GM18502 (cell line): ENCODE measurements at regions not wholly inside any gene's neighbourhood (a gene's known extent, or its start where the extent isn't known, plus 50 kb on each side); places are given as distances from the start of the nearest gene placed in this dataset.
"Not testable (repeated sequence)": the region's sequence is repeated elsewhere in the genome, so short reads cannot be mapped to it uniquely, and the experiment has no call there.

ENCODE experiments used
- ATAC-seq: cut with Tn5 transposase; IDR thresholded peaks from one replicate; pipeline ENCODE4 v1.9.1; 2021; ENCODE audit warnings: mild to moderate bottlenecking; ENCODE audit not compliant: unreplicated experiment, poor library complexity

DNA sequence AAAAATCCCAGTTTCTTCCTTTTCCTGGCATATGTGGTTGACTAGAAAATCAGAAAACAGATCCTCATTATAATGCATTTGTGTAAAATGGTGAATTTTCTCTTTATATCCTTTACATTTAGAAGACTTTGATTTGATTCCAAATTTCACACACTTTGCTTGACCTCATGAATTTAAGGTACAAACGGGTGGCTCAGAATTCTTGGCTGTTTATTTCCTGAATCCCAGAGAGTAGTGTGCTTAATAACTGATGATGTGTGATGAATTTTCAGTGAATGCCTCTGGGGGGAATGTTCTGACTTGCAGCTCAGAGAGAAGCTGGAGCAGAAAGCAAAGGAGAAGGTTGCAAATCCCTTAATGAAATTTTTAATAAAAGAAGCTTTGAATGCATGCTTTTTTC lies 126.8 kb downstream of the SPATA31D1 start:
- no peak for ATAC-seq

DNA sequence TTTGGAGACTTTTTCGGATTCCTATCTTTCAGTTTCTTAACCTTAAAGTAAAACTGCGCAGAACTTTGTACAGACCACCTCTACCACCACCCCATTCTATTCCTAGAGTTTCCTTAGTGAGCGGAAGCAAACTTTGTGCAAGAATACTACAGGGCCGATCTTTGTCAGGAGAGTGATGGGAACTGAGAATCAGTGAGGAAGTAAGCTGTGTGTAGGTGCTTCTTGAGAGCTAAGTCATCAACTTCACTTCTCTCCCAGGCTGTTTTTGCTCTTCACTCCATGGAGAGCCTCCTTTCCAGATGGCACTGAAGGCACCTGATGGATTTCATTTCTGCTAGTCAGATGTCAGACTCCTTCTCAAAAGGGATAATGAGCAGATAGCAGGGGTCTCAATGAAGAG lies 127.3 kb downstream of the SPATA31D1 start:
- ATAC-seq: no peak

DNA sequence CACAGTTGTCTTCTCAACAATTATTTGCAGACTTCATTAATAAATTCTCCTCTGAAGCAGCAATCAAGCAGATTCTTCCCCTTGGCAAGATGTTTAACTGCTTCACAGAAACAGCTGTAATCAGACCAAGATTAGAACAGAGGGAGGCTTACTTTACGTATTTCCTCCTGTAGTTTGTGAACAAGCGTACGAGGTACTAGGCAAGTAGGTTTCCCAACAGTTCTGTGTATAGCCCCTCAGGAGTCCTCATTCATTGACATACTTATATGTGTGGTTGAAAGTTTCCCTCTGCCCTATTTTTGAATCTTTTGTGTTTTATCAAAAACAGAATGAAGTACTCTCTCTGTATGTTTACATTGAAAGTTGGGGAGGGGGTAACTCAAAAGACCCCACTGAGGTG lies 128.0 kb downstream of the SPATA31D1 start:
- no peak for ATAC-seq

DNA sequence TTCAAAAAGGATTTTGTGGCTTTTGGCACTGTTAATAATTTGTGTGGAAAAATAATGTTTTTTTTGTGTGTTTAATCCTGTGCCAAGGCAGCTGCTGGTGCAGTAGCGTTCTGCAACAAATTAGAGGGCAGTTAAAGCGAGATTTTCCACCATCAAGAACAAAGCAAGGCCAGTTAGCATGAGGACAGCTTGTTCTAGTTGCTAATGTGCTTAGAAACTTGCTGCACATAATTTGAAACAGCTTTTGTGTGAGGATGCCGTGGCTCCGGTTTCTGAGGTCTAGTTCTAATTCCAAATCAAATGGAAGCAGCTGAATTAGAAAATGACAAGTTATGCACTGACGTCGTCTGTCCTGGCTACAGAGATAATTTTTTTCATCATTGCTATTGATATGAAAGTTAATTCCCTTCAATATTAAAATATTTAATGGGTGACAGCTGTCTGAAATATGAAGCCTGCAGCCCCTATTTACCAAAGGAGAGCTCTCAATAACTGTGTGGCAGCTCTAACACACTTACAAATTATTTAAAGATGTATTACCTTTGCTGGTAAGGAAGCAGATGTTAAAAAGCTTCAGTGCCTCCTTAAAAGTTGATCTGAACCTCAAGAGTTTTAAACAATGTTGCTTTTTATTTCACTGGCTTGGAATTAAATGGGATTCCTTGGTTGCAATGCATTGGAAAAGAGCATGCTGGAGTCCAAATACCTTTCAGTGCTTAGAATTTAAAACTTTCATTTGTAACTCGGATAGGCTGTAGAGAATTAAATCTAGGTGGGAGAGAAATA lies 128.6 kb downstream of the SPATA31D1 start:
- no peak for ATAC-seq

DNA sequence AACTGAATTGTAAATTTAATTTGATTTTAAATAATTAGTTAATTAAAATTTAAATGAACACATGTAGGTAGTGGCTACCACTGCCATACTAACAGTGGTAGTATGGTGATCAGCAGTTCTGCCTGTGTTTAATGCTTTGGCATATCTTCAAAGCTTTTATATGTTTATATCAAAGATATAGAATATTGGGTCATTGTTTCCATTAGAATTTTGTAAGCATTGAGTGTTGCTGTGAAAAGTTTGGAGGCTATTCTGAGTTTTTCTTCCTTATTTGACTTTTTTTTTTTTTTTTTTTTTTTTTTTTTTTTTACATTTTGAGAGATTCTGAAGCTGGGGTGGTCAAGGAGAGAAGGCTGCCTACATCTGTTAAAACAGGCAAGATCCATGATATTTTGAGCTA lies 134.2 kb downstream of the SPATA31D1 start:
- no peak for ATAC-seq

DNA sequence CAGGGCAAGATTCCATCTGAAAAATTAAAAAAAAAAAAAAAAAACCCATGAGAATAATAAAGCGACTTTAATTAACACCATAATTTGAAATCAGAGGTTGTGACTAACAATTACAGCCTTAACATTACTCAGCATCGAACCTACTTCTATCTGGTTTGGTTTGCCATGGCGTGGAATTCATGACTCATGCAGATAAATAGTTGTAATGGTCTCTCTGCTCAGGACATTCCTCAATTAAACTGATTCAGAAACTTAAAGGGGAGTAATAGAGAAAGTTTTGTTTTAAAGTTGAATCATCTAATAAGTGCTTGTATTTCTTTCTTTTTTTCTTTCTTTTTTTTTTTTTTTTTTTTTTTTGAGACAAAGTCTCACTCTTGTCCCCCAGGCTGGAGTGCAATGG lies 135.5 kb downstream of the SPATA31D1 start:
- ATAC-seq: no peak

DNA sequence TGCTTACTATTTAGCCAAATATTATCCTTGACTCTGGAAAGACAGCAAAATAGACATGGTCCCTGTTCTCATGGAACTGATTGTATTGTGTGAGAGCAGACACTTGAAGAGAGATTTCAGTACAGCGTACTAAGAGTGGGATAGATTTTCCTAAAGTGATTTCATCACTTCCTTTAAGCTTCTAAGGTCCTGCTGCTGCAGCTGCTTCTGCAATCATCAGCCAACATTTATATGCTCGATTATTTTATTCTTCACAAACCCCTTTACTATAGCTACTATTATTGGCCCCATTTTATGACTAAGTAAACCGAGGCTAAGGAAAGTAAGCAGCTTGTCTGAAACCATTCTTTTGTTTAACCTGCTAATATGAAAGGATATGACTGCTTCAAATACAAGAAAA lies 137.7 kb downstream of the SPATA31D1 start:
- ATAC-seq: no peak

DNA sequence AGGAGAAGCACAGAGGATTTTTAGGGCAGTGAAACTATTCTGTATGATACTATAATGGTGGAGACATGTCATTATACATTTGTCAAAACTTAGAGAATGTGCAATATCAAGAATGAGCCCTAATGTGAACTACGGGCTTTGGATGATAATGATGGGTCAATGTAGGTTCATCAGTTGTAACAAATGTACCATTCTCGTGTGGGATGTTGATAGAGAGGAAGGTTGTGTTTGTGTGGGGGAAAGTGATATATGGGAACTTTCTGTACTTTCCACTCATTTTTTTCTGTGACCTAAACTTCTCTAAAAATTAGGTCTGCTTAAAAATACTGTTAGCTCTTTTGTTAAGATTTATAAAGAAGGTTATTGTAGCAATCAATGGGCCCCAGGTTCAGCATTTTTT lies 138.9 kb downstream of the SPATA31D1 start:
- ATAC-seq: no peak

DNA sequence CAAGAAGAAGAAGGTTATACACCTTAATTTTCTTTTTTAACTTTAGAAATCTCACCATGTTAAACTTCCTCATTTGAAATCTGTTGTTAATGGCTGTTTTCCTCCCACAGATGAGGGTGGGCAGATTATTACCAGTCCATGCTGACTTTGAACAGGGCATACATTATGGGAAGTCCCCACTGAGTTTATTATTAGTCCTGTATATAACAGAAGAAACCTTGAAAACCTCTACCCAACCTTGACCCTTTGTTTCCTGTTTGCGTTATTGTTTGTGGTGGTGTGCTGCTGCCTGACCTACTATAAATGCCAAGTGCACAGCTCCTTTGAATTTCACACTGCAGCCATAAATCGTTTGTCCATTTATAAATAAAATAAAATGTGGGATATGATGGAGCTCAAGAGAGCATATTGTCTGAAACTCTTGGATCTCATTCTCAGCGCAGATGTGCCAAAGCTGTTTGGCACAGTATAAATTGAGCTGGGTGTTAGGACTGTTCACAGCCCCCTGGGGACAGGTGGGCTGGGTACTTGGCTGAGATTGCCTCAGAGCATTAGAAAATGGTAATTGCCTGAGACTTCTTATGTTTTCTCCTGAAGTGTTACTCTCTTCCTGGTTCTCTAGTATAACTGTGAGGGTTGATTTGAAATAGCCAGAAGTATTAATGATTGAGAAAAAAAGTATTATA lies 139.6 kb downstream of the SPATA31D1 start:
- no peak for ATAC-seq

DNA sequence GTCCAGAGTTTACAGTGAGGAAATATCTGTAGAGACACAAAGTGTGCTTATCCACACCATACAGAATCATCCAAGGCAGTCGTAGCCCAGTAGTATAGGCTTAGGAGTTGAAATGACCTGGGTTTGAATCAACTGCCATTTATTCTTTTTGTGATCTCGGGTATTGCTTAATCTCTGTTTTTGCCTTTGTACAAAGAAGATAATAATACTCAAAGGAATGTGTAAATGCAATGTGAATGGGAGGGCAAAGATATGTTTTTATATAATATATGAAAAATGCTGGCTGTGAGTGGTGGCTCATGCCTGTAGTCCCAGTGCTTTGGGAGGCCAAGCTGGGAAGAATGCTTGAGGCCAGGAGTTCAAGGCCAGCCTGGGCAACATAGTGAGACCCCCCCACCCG lies 141.1 kb downstream of the SPATA31D1 start:
- ATAC-seq: no peak

DNA sequence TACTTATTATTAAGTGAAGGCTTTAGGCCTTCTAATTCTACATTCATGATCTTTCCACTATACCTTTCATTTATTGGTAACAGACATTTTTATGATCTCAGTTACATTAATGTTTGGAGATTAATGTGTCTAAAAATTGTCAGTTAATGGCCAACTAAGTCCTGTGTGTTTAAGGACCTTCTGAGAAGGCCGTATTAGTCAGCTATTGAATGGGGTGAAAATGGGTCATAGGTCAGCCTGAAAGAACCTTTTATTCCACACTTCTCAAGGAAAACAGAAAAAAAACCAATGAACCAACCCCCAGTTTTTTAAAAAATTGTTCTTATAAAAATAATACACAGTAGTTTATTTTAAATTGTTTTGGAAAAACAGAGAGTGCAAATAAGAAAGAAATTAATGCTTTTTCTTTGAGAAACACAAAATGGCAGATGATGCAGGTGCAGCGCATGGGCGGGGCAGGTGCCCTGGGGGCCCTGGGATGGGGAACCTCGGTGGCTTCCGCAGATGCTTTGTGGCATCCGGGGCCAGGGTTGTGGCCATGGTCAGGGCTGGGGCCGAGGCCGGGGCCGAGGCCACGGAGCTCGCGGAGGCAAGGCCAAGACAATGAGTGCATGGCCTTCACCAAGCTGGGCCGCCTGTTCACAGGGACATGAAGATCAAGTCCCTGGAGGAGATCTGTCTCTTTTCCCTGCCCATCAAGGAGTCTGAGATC lies 141.9 kb downstream of the SPATA31D1 start:
- ATAC-seq: no peak

DNA sequence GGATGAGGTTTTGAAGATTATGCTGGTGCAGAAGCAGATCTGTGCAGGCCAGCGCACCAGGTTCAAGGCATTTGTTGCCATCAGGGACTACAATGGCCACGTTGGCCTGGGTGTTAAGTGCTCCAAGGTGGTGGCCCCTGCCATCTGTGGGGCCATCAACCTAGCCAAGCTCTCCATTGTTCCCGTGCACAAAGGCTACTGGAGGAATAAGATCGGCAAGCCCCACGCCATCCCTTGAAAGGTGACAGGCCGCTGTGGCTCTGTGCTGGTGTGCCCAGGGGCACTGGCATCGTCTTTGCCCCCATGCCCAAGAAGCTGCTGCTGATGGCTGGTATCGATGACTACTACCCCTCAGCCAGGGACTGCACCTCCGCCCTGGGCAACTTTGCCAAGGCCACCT lies 142.5 kb downstream of the SPATA31D1 start:
- no peak for ATAC-seq

DNA sequence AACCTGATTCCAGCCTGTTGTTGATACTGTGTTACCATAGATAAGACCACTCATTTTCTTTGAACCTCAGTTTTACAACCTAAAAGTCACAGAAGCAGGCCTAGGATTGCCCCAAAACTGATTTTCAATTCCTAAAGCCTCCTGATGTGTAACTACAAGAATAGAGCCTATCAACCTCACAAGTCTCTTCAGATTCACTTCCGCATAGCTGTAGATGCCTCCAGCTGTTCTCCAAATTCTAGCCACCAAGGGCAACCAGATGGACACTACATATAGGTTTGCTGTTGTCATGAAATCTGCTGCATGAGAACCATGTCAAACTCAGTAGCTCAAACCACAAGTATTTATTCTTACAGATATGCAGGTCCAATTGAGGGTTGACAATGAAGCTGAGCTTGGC lies 143.5 kb downstream of the SPATA31D1 start:
- no peak for ATAC-seq

DNA sequence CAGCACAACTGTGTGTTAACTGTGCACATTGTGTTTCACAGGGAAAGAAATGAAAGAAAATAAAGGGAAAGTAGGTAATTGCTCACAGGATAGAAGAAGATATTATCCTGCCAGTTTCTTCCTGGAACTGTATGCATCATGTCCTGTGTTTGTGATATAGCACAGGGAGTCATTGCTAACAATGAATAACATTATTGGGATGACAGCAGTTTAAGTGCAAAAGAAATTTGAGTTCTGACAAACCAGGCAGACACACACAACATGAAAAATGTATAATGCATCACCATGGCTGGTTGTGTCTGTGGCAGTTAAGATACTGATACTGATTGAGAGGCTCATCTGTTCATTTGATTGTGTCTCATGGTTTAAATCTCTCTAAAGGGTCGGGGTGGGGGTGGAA lies 145.4 kb downstream of the SPATA31D1 start:
- no peak for ATAC-seq

DNA sequence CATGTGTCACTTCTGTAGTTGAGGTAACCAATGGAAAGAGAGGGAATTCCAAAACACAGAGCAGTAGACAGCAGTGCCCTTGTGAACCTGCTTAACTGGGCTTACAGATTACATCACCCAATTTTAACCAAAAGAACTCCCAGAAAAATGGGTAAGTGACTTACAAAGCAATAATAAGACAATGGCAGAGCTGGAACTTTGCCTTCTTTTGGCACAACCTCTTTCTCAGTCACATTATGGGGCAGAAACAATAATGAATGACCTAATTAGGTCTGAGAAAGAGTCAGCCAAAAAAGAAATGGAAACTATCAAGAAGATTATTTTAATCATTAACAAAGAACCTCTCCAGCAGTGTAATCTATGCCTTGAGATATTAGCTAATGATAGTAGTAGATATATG lies 146.5 kb downstream of the SPATA31D1 start:
- no peak for ATAC-seq

DNA sequence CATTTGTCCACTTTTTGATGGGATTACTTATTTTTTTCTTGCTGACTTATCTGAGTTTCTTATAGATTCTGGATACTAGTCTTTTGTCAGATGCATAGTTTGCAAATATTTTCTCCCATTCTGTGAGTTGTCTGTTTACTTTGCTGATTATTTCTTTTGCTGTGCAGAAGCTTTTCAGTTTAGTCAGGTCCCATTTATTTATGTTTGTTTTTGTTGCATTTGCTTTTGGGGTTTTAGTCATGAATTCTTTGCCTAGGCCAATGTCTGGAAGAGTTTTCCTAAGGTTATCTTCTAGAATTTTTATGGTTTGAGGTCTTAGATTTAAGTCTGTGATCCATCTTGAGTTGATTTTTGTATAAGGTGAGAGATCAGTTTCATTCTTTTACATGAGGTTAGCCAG lies 149.5 kb downstream of the SPATA31D1 start:
- not testable (repeated sequence) for ATAC-seq

DNA sequence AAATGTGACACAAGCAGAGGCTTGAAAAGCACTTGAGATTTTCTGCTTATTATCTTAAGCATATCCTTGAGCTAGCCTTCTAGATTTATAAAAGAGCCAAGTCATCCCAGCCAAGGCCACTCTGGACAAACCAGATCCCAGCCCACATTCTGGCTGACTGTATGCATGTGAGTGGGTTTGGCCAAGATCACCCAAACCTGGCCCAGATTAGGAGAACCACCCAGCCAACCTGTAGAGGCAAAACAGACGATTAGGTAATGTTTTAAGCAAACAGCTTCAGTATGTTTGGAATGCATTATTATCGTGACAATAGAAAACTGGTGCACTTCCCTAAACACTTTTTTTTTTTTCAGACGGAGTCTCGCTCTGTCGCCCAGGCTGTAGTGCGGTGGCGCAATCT lies 151.9 kb downstream of the SPATA31D1 start:
- no peak for ATAC-seq

DNA sequence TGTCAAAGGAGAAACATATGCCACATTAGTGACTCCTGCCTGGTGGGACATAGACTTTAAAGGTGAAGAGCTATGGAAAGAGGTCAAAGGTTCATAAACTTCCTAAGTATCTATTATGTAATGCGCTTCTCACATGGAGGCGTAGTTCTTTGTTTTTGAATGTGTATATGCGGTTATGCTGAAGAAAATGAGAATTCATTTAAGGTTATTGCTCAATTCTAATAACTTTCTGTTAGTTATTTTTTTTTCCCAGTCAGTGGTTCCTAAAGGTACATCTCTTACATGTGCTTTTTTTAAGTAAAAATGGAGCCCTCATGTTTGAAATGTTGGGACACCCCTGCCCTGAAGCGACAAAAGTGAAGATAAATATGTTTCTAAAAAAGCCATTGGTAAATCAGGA lies 156.2 kb downstream of the SPATA31D1 start:
- no peak for ATAC-seq

DNA sequence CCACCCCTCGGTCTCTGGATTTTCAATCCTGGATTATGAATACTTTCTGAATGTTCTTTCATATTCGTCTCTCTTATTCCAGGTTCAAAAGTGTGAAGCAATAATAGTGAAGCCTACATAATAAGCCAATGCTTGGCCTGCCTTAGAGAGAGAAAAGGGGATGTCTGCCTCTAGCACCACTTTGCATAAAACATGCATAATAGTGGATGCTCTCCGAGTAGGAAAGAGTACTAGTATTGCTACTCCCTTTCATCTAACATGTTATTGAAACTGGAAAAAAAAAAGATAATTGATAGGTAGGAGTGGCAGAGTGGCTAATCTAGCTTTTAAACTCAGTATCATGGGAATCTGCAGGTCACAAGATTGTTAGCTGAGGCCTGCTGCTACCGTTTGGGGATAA lies 158.1 kb downstream of the SPATA31D1 start:
- ATAC-seq: no peak

DNA sequence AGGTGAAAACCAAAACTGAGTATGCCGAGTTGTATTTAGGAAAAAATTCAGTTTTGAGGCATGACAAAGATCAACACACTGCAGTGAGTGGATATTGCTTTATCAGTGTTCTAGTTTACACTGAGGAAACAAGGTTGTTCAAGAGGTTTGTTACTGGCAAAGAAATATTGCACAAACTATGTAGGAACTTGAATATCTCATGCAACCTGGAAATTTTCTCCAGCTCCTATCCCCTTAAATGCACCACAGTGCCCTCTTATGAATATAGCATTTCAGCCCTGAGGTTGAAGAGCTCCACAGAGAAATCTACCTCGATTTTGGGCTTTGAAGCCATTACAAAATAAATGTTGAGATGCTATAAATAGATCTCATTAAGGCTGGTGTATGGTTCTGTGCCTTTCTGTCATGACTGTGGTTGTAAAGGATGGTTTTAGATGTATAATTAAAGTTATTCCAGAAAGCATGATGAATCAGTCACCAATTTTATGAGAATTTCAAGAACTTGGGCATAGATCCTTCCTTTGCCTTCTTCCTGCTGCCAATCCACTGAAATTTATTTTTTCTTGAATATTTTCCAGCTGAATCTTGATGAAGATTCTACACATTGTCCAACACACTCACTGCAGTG lies 159.3 kb downstream of the SPATA31D1 start:
- ATAC-seq: no peak

DNA sequence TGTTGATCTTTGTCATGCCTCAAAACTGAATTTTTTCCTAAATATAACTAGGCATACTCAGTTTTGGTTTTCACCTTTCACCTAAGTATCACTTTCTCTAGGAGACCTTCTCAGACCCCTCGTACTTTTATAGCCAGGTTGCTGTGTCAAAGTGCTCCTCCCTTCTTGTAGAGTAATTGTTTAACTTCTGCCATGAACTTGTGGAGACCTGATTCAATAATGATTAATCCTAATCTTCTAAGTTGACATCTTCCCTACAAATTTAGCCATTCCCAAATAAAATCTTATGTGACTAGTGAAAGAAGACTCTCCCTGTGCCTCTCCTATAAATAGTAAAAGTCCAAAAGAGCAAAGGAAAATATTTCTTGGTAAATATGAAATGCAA lies 159.8 kb downstream of the SPATA31D1 start:
- ATAC-seq: no peak
